ENCODE measurements at regions not wholly inside any gene's neighbourhood (a gene's known extent, or its start where the extent isn't known, plus 50 kb on each side); places are given as distances from the start of the nearest gene placed in this dataset.

DNA sequence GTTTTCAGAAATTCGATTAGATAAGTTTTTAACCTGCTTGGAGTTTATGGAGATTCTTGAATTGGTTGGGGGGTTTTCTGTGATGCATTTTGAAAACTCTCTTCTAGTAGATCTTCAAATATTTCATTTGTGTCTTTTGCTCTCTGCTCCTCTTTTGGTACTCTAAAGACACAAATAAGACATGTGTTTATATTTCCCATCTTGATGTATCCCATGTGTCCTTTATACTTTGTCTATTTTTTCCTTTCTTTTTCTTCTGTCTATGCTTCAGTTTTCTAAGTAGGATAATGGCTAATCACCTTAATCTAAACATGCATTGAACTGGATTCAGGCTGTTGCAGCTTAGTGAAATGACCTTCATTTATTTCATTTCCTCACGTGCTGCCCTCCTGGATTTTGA lies 63.8 kb upstream of the C1orf87 start:
- TF ChIP-seq, protein P1, sequence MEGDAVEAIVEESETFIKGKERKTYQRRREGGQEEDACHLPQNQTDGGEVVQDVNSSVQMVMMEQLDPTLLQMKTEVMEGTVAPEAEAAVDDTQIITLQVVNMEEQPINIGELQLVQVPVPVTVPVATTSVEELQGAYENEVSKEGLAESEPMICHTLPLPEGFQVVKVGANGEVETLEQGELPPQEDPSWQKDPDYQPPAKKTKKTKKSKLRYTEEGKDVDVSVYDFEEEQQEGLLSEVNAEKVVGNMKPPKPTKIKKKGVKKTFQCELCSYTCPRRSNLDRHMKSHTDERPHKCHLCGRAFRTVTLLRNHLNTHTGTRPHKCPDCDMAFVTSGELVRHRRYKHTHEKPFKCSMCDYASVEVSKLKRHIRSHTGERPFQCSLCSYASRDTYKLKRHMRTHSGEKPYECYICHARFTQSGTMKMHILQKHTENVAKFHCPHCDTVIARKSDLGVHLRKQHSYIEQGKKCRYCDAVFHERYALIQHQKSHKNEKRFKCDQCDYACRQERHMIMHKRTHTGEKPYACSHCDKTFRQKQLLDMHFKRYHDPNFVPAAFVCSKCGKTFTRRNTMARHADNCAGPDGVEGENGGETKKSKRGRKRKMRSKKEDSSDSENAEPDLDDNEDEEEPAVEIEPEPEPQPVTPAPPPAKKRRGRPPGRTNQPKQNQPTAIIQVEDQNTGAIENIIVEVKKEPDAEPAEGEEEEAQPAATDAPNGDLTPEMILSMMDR (IDR thresholded peaks at IDR 0.05), result no peak
- no peak for TF ChIP-seq POLR2A (IDR thresholded peaks at IDR 0.05)

Data from lower leg skin (tissue), 3 donors.